Left colon (tissue), 2 donors: ENCODE measurements at regions not wholly inside any gene's neighbourhood (a gene's known extent, or its start where the extent isn't known, plus 50 kb on each side); places are given as distances from the start of the nearest gene placed in this dataset.
A peak's percentile ranks its signal among the peaks of the same experiment; 100 is the strongest.

Source experiments
- ATAC-seq: fragments of 200-7000 bp; cut with Tn5 transposase; one replicate; pipeline ENCODE4 v1.9.1; 2020; ENCODE audit warnings: mild to moderate bottlenecking, moderate library complexity
- DNase-seq, 2 donors: peaks; one replicate each; pipeline ENCODE4 v3.0.0-alpha.2; 2020
- intact Hi-C, 2 donors: fragments of 100-400 bp; cut with DNase I in 1 of 2; cut with micrococcal nuclease in 1 of 2; formaldehyde crosslinking; loops; one replicate each; pipeline versions ENCODE4 v1.11.2 to v1.14.0; 2022; cut with DNase I, micrococcal nuclease
- donor health status: DM: no; HTN: no; CAD: no.
- donor health status: DM: yes; HTN: yes; CAD: no.

DNA sequence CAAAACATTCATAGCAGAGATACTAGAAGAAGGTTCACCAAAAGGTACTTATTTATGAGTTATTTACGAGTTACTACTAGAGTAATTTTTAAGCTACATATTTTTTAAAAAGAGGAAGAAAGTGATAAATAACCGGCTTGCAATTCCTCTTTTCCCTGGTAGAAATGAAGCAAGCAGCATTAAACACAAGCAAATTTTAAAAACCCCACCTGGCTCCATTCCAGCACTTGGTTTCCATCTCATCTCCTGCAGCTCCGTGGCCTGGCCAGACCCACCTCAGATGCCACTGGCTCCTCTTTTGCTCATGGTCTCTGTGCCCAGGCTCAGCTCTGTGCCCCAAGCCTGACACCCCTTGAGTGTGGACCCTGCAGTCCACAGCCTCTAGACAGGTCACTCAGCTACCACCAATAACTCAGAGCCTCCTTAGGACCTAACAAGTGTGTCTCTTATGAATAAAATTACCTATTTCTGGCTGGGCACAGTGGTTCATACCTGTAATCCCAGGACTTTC is 479.5 kb downstream of the TNS3 start:
- no peak for ATAC-seq
- intact Hi-C loops: no loop called here
- DNase-seq: no peak

DNA sequence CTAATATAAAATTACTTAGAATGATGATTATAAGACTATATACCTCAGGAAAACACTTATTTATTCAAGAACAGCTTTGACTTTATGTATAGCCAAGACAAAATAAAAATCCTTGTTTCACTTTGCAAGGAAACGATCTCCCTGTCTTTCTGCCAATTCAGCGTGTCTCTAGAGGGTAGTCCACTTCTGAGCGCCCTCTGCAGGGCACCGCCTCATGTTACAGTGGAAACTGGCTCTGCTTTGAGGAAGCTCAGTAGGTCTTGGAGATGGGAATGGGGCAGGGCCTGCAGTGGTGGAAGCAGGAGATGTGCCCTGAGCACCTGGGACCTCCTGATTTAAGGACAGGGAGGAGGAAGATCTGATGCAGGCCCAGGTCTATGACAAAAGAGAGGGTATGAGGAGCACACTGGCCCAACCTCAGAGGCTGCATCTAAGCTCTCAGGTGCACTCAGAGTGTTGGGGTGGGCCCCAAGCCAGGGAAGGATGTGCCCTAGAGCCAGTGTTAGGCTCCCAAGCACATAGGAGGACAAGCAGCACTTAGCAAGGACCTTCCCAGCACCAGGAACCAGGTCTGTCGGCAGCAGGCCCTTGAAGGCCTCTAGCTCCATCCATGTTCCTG is 481.0 kb downstream of the TNS3 start:
- peak; percentile 81 for ATAC-seq
- peak; percentile 44 to 72 for DNase-seq
- intact Hi-C loops: no loop called here

DNA sequence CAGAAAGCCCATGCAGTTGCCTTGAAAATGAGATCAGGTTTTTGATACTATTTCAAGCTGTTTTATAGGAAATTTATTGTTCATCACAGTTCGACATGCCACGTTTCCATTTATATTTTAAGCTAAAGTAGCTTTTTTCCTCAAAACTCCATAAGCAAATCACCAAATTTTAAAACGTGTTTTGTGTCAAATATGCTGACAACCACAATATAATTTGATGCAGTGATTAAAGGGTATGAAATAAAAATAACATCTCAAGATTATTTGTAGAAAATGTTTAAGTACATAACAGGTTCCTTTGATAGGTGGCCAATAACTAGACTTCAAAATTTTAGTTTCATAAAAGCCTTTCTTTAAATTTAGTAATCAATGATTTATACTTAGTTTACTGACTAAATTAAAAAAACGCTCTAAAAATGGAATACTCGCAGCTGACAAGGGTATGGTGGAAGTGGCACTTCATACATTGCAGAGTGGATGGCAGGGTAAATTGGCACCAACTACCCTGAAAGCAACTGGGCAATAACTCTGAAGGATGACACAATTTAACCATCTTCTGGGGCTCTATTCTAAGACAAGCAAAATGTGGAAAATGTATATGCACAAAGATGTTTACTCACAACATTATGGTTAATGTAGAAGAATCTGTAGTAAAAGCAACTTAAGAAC is 481.6 kb downstream of the TNS3 start:
- no peak for ATAC-seq
- intact Hi-C loops: no loop called here
- no peak for DNase-seq

DNA sequence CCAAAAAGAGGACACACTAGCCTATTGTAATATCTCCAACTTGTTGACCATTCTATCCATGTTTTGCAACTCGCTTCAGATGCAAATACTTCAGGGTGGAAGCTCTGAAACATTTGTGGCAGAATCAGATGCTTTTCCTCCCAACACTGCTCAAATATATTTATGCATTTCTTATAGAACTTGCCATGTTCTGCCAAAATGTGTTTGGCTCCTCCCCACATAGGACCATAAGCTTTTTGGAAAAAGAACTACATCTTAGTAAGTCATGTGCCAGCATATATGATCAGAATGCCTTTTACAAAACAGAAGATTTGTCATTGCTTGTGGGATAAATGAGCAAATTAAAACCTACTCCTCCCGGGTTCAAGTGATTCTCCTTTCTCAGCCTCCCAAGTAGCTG is 484.5 kb downstream of the TNS3 start:
- intact Hi-C loops: loop anchor here in 1 of 2 donors (10.0 kb wide), 1 partner anchor 1173 kb away; the partner anchor contains the start of gene IGFBP3
- ATAC-seq (no peak), DNase-seq (no peak)

DNA sequence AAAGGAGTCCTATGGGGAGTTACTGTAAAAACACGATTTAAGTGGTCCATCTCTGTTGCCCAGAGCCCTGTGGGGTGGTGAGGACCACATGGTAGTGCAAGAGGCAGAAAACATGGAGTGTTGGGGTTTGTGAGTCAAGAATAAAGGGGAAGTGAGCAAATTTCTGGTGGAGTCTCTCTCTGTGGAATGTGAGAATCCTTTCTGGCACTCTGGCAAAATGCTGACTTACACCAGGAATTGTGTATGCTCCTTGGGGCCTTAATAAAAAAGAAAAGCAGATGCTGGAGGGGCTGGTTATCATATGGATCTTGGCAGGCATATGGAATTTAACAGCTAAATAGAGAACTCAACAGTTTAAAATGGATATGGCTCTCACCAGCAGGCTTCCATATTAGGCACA is 486.0 kb downstream of the TNS3 start:
- ATAC-seq (no peak), DNase-seq (no peak)
- intact Hi-C loops: loop anchor here in 1 of 2 donors (10.0 kb wide), 1 partner anchor 1171 kb away; the partner anchor contains the start of gene IGFBP3

GRCh38 chr7:47094462-47094861 is 487.4 kb downstream of the TNS3 start:
- intact Hi-C loops: loop anchor here in 1 of 2 donors (10.0 kb wide), 1 partner anchor 1170 kb away; the partner anchor contains the start of gene IGFBP3
- DNase-seq (no peak), ATAC-seq (no peak)

- DNase-seq: no peak
- intact Hi-C loops: loop anchor here in 1 of 2 donors (10.0 kb wide), 1 partner anchor 1169 kb away; the partner anchor contains the start of gene IGFBP3
- no peak for ATAC-seq
Measured at GRCh38 chr7:47093320-47094234, 488.3 kb downstream of the TNS3 start.

DNA sequence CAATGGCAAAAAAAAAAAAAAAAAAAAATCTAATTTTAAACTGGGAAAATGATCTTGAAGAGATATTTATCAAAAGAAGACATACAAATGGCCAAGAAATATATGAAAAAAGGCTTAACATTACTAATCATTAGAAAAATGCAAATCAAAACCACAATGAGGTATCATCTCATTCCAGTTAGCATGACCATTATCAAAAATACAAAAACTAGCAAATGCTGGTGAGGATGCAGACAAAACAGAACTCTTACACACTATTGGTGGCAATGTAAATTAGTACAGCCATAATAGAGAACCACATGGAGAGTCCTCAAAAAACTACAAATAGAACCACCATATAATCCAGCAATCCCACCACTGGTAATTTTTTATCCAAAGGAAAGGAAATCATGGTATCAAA is 489.6 kb downstream of the TNS3 start:
- DNase-seq (no peak), ATAC-seq (no peak)
- intact Hi-C loops: loop anchor here in 1 of 2 donors (10.0 kb wide), 1 partner anchor 1168 kb away; the partner anchor contains the start of gene IGFBP3

DNA sequence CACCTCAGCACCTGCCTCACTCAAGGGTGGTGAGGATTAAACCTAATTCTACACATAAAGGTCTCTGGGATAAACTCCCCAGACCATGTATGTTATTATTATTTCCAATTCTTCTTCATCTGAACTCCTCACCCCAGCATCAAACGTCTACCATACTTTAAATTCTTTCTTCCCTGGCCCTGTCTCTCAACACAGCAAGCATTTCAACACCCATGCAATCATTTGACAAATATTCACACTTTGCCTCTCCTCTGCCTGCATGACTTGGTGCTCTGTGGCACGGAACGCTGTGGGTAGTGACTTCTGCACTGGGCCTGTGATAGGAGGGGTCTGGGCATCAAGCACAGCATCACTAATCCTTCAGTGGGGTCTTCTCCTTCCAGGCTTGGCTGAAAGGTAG is 490.8 kb downstream of the TNS3 start:
- intact Hi-C loops: loop anchor here in 1 of 2 donors (10.0 kb wide), 1 partner anchor 1166 kb away; the partner anchor contains the start of gene IGFBP3
- no peak for ATAC-seq
- no peak for DNase-seq

DNA sequence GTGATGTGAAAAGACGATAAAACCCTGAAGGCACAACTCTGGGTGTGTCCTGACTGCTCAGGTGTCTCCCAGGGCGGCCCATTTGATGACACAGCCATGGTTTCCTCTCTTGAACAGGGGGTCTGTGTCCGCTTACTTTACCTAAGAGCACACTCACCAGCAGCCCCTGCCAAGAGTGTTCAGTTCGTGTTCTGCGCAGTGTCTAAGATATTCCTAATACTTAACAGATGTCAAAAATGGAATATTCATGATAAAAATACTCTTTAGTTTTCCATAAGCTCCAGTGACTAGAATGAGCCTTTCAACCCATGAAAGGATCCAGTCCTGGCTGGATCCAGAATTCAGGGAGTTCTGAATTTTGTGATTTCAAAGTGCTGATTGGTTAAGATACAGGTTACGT is 492.4 kb downstream of the TNS3 start:
- ATAC-seq (no peak), DNase-seq (no peak)
- intact Hi-C loops: loop anchor here in 1 of 2 donors (5.0 to 10.0 kb wide), 2 partner anchors 315 to 1167 kb away; partner anchors contain the start of gene IGFBP3

DNA sequence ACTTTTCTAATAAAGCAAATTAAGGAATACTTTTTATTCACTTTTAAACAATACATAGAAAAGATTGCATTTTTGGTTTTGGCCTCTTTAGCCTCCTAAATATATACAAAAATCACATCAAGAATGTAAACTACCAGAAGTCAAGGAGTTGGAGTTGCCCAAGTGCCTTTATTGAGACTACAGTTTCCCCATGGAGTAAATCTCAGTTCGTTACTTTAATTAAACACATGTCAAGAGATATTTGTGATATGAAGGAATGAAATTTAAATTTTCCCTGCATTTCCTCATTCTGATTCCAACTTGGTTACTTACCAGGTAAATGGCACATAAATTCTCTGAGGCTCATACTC is 492.9 kb downstream of the TNS3 start:
- no peak for ATAC-seq
- no peak for DNase-seq
- intact Hi-C loops: loop anchor here in 1 of 2 donors (5.0 to 10.0 kb wide), 2 partner anchors 314 to 1167 kb away; partner anchors contain the start of gene IGFBP3

- ATAC-seq: peak; percentile 59
- DNase-seq: peak in 1 of 2 donors; percentile 45
- intact Hi-C loops: loop anchor here in 1 of 2 donors (5.0 to 10.0 kb wide), 2 partner anchors 314 to 1166 kb away; partner anchors contain the start of gene IGFBP3
Measured at GRCh38 chr7:47088329-47089067, 493.4 kb downstream of the TNS3 start.

DNA sequence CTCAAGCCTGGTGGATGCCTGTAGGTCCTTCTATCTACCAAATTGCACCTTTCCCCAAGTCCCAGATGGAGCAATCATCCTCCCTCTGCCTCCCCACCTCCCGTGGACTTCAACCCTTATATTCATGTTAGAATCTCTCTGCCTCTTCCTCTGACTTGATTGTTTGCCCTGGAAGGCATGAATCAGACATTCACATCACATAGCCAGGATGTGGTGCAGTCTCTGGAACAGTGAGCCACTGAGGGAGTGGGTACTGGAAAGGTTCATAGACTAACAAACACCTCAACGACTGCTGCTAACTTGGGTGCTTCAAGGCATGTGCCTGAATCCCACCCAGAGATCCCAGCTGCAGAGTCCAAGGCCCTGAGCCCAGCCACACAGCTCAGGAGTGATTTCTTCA is 494.0 kb downstream of the TNS3 start:
- intact Hi-C loops: loop anchor here in 1 of 2 donors (5.0 to 10.0 kb wide), 2 partner anchors 313 to 1166 kb away; partner anchors contain the start of gene IGFBP3
- ATAC-seq: no peak
- DNase-seq: no peak

GRCh38 chr7:47085491-47086275 is 496.2 kb downstream of the TNS3 start:
- ATAC-seq (no peak), DNase-seq (no peak)
- intact Hi-C loops: loop anchor here in 1 of 2 donors (5.0 to 10.0 kb wide), 2 partner anchors 311 to 1163 kb away; partner anchors contain the start of gene IGFBP3

- ATAC-seq (no peak), DNase-seq (no peak)
- intact Hi-C loops: loop anchor here in 1 of 2 donors (10.0 kb wide), 1 partner anchor 309 kb away; no protein-coding TSS in a partner anchor
Measured at GRCh38 chr7:47083476-47084250, 498.2 kb downstream of the TNS3 start.

DNA sequence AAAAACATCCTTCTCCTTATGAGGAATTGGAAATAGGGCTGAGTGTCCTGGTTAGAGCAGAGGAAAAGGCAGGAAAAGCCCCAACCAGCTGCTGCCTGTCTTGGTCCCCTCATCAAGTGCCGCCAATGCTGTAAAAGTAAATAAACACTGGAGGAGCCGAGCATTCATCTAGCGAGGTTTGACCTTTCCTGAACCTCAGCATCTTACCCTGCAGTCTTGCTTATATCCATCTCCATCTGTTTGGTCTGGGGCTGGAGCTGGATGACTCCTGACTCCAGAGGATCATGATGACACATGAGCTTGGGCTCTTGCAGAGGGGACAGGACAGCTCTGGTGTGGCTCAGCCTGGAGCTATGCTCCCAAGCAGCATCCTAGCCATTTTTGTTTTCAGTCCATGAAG is 501.1 kb downstream of the TNS3 start:
- DNase-seq (no peak), ATAC-seq (no peak)
- intact Hi-C loops: loop anchor here in 1 of 2 donors (10.0 kb wide), 1 partner anchor 306 kb away; no protein-coding TSS in a partner anchor
